ENCODE measurements at regions not wholly inside any gene's neighbourhood (a gene's known extent, or its start where the extent isn't known, plus 50 kb on each side); places are given as distances from the start of the nearest gene placed in this dataset.

GRCh38 chr13:79149210-79149609 lies 256.8 kb downstream of the RBM26 start:
- Histone ChIP-seq H3K23me2 (ENCODE audit: low read depth, low read length) (no peaks in the 10 kb centered on the region), H3K4me1 (replicated peaks in 1 of 4; ENCODE audit: control insufficient read depth in 3 of 4, insufficient read depth in 4 of 4, low read length in 3 of 4) (no peaks in the 10 kb centered on the region), H4K20me1 (replicated peaks in 1 of 2; ENCODE audit: control insufficient read depth in 1 of 2, insufficient read depth in 2 of 2, low read length in 2 of 2) (no peaks in the 10 kb centered on the region), H3K4ac (replicated peaks; ENCODE audit: insufficient read length, low read depth, low read length) (no peak overlapping the region), H4K8ac (ENCODE audit: extremely low read depth, insufficient read depth, low read length) (no peak overlapping the region), H3K4me3 (ENCODE audit: extremely low read depth in 1 of 4, insufficient read depth in 2 of 4, low read depth in 3 of 4, low read length in 4 of 4) (no peak overlapping the region), H3K79me1 (ENCODE audit: low read depth, low read length) (no peaks in the 10 kb centered on the region), H3K23ac (ENCODE audit: insufficient read length) (no peak overlapping the region), H2AK5ac (ENCODE audit: low read depth, low read length) (no peak overlapping the region), H2BK5ac (ENCODE audit: low read depth, low read length) (no peak overlapping the region), H2BK20ac (ENCODE audit: low read length) (no peak overlapping the region), H3K27me3 (replicated peaks in 1 of 4; ENCODE audit: control insufficient read depth in 3 of 4, extremely low read depth in 1 of 4, insufficient read depth in 3 of 4, low read length in 3 of 4) (no peaks in the 10 kb centered on the region), H3K79me2 (ENCODE audit: control insufficient read depth in 1 of 2, insufficient read depth in 2 of 2, low read length in 2 of 2) (no peaks in the 10 kb centered on the region), H4K91ac (replicated peaks; ENCODE audit: insufficient read length, low read length) (no peak overlapping the region), H3K9me3 (ENCODE audit: insufficient read depth in 2 of 2, low read depth in 1 of 2, low read length in 1 of 2) (no peaks in the 10 kb centered on the region), H2AFZ (ENCODE audit: low read length) (no peak overlapping the region), H2BK15ac (ENCODE audit: low read length) (no peak overlapping the region), H4K5ac (ENCODE audit: insufficient read length, low read depth, low read length) (no peak overlapping the region), H3K56ac (replicated peaks; ENCODE audit: insufficient read length, low read depth, low read length) (no peak overlapping the region), H3K9ac (replicated peaks in 1 of 4; ENCODE audit: extremely low read depth in 1 of 4, low read depth in 3 of 4, low read length in 3 of 4) (no peak overlapping the region), H3K4me2 (ENCODE audit: insufficient read depth in 1 of 2, low read depth in 2 of 2, low read length in 2 of 2) (no peak overlapping the region), H3K36me3 (ENCODE audit: control insufficient read depth in 2 of 4, insufficient read depth in 4 of 4, low read length in 3 of 4) (no peaks in the 10 kb centered on the region), H3K18ac (ENCODE audit: extremely low read depth, low read length) (no peak overlapping the region), H2BK12ac (ENCODE audit: low read depth, low read length) (no peak overlapping the region), H2BK120ac (replicated peaks; ENCODE audit: low read depth, low read length) (no peak overlapping the region), H3K14ac (ENCODE audit: insufficient read length) (no peak overlapping the region), H3K27ac (ENCODE audit: low read depth, low read length) (no peak overlapping the region)
- CTCF ChIA-PET (ENCODE audit: partially characterized antibody), result interaction anchor here (1.2 kb wide), 1 partner anchor 242 kb away, joined by 5 read pairs; no protein-coding TSS in a partner anchor
- DNase-seq (ENCODE audit: low read depth in 1 of 2, low spot score in 2 of 2) (no peak), FAIRE-seq (no peak)
- WGBS, 2 experiments (ENCODE audit: extremely low coverage in 1 of 2, insufficient coverage in 1 of 2, insufficient read length in 1 of 2, insufficient replicate concordance in 2 of 2, low coverage in 1 of 2, low lambda C conversion rate in 2 of 2, missing lambda C conversion rate in 1 of 2), result 78% methylated on average over 1 of the region's 1 CpG; no CpG with 5 or more reads in 1 of the 2 experiments
- POLR2A ChIA-PET (ENCODE audit: partially characterized antibody), result no interaction called here
- TF ChIP-seq SIN3A (conservative IDR thresholded peaks at IDR 0.05 in 1 of 2, IDR thresholded peaks at IDR 0.05 in 1 of 2; ENCODE audit: low read depth in 1 of 2, low read length in 2 of 2) (no peak), E2F6 (IDR thresholded peaks at IDR 0.05) (no peak), HDAC6 (IDR thresholded peaks at IDR 0.05; ENCODE audit: low read depth, low read length) (no peak), POLR2A (IDR thresholded peaks at IDR 0.05; ENCODE audit: control extremely low read depth in 1 of 2, low read depth in 2 of 2, low read length in 2 of 2) (no peak), CHD2 (IDR thresholded peaks at IDR 0.05; ENCODE audit: low read length) (no peak)

Data from H1 (cell line).